Adrenal gland (tissue), 9 donors: ENCODE measurements at regions not wholly inside any gene's neighbourhood (a gene's known extent, or its start where the extent isn't known, plus 50 kb on each side); places are given as distances from the start of the nearest gene placed in this dataset.

Experiments
- DNase-seq, 7 donors: peaks; one replicate each; pipeline ENCODE4 v3.0.0-alpha.2; 2019 to 2020
- H3K27ac ChIP-seq, 5 donors: fragments of 200-600 bp; sonication (generic) in 4 of 5; 1 replicate in 3 of 5; 2 replicates in 2 of 5; pipeline versions ENCODE4 v1.5.1 to v1.8.0; 2016 to 2020; ENCODE audit warnings: mild to moderate bottlenecking in 1 of 5
- H3K27me3 ChIP-seq: fragments of 200-600 bp; 2 replicates; pipeline ENCODE4 v1.8.0; 2021
- H3K36me3 ChIP-seq, 2 donors: fragments of 200-600 bp; replicated peaks in 1 of 2; 1 replicate in 1 of 2; 2 replicates in 1 of 2; pipeline versions ENCODE4 v1.5.1 to v1.8.0; 2018 to 2022
- H3K4me1 ChIP-seq, 2 donors: fragments of 200-600 bp; replicated peaks in 1 of 2; 1 replicate in 1 of 2; 2 replicates in 1 of 2; pipeline versions ENCODE4 v1.5.1 to v1.8.0; 2018 to 2021
- H3K4me3 ChIP-seq, 4 donors: fragments of 200-600 bp; sonication (generic) in 3 of 4; one replicate each; pipeline ENCODE4 v1.5.1; 2016 to 2018
- H3K9me3 ChIP-seq, 3 donors: fragments of 200-600 bp; sonication (generic) in 1 of 3; replicated peaks in 1 of 3; 1 replicate in 2 of 3; 2 replicates in 1 of 3; pipeline versions ENCODE4 v1.5.1 to v1.8.0; 2016 to 2021
- CTCF ChIP-seq, 6 experiments: fragments of 450-650 bp in 4 of 6; fragments of 200-600 bp in 2 of 6; sonication (generic) in 1 of 6; IDR thresholded peaks; 1 replicate in 5 of 6; 2 replicates in 1 of 6; pipeline versions ENCODE4 v1.5.1 to v1.8.0; 2016 to 2021; ENCODE audit warnings: antibody characterized with exemption in 6 of 6, mild to moderate bottlenecking in 2 of 6, moderate library complexity in 1 of 6
- POLR2A ChIP-seq, 2 donors: fragments of 450-650 bp; IDR thresholded peaks; one replicate each; pipeline ENCODE4 v1.6.1; 2017; ENCODE audit warnings: antibody characterized with exemption in 2 of 2, mild to moderate bottlenecking in 2 of 2, moderate library complexity in 1 of 2
- WGBS, 4 donors: extraction: QIAGEN DNeasy Blood & Tissue Kit in 2 of 4; methylation state at CpG; one replicate each; pipeline versions ENCODE4 v1.1.5 to v1.1.7; 2013 to 2017; 5-methylcytosine and 5-hydroxymethylcytosine counted together
- intact Hi-C, 2 donors: fragments of 100-400 bp; cut with DNase I; formaldehyde crosslinking; loops; one replicate each; pipeline versions ENCODE4 v1.14.1 to v1.15.0; 2022 to 2023
- donor health status: healthy with polysubstance abuse.
- donor health status: Bipolar disorder and iron deficiency.
- donor health status: DM: yes; HTN: yes; CAD: no.
- donor health status: DM: no; HTN: no; CAD: no.
- donor health status: DM: no; HTN: no; CAD: no.

GRCh38 chr15:100765467-100766241 is 114.0 kb upstream of the ALDH1A3 start:
- H3K27me3 ChIP-seq = peaks cover 6% of the 10 kb centered on the region
- no peaks in the 10 kb centered on the region for H3K36me3 ChIP-seq
- no peak for TF ChIP-seq POLR2A (IDR thresholded peaks at IDR 0.05)
- no peak for TF ChIP-seq CTCF (IDR thresholded peaks at IDR 0.05)
- H3K4me1 ChIP-seq = no peaks in the 10 kb centered on the region
- H3K4me3 ChIP-seq = no peak overlapping the region
- intact Hi-C loops = no loop called here
- no peaks in the 10 kb centered on the region for H3K9me3 ChIP-seq
- DNase-seq = peak in 1 of 7 donors; percentile 39
- no peak overlapping the region for H3K27ac ChIP-seq
- 76 to 86% (median 77%) methylated on average over 14 to 24 of the region's 24 CpGs for WGBS, 4 donors

DNA sequence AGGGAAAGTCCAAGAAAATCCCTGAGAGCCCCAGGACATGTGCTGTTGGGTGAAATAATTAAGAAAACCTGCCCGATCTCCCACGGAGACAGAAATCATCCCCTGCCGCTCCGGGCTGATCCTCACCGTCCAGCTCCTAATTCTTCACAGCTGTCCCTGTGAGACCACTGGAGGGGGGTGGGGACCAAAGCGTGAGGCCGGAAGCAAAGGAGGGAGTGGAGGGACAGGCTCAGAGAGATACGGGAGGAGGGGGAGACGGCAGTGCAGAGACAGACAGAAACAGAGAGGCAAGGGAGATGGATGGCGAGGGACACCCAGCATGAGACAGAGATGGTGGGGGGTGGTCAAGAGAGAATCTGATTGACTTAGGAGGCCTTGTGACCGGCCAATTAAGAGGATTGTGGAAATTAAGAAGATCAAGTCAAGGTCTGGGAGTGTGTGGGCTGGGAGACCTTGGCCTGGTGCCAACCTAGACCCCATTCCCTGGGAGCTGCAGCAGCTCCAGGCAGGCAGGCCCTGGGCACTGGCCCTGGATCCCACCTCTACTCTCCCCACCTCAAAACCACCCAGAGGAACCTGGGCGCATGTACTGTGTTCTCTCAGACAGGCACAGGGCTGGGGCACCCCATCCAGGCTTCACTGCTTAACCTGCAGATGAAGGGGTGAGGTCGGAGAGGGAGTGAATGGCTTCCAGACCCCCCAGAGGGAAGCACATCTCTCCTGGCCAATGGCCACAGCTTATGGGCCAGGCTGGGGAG is 113.2 kb upstream of the ALDH1A3 start:
- Histone ChIP-seq H3K27ac (no peak overlapping the region), H3K4me1 (no peaks in the 10 kb centered on the region), H3K9me3 (no peaks in the 10 kb centered on the region), H3K4me3 (no peak overlapping the region), H3K27me3 (peaks cover 5% of the 10 kb centered on the region), H3K36me3 (no peaks in the 10 kb centered on the region)
- peak in 1 of 7 donors; percentile 29 for DNase-seq
- intact Hi-C loops = no loop called here
- WGBS, 4 donors = 42 to 48% (median 43%) methylated on average over 11 to 13 of the region's 13 CpGs
- TF ChIP-seq POLR2A (IDR thresholded peaks at IDR 0.05) (no peak), CTCF (IDR thresholded peaks at IDR 0.05) (no peak)

DNA sequence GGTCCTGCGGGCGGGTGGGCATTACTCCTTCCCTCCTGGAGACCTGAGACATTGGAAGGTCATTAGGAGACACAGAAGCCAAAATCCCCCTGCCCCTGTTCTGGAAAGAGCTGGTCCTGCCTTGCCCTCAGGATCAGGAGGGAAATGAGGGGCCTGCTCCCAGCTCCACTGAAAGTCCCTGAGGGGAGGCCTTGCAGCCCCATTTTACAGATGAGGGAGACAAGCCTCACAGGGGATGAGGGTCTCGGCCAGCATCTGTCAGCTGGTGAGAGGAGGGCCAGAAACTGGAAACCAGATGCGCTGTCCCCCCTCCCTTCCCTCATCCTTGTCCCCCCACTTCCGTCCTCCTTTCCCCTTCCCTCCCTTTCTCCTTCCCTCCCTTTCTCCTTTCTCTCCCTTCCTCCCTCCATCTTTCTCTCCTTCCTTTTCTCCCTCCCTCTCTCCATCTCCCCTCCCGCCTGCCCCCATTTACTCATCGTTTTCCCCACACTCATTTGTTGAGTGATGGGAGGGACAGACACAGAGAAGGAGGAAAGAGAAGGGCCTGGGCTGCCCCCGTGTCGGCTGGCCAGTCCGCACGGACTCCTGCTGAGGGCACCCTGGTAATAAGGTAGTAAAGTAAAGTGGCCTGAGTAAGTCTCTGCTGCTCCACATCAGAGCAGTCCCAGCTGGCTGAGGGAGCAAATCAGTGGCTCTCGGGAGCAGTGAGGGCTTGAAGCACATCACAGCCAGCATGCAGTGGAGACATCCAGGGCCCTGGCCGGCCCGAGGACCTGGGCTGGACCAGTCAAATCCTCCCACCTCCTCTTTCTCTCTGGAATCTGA is 112.4 kb upstream of the ALDH1A3 start:
- intact Hi-C loops = no loop called here
- H3K9me3 ChIP-seq = no peaks in the 10 kb centered on the region
- TF ChIP-seq POLR2A (IDR thresholded peaks at IDR 0.05) (no peak), CTCF (IDR thresholded peaks at IDR 0.05) (no peak)

GRCh38 chr15:100768501-100768931 is 111.1 kb upstream of the ALDH1A3 start:
- no peaks in the 10 kb centered on the region for H3K36me3 ChIP-seq
- DNase-seq = peak in 1 of 7 donors; percentile 36
- no peak overlapping the region for H3K27ac ChIP-seq
- 85 to 91% (median 89%) methylated on average over 8 to 9 of the region's 9 CpGs for WGBS, 4 donors
- no peaks in the 10 kb centered on the region for H3K4me1 ChIP-seq
- no peak overlapping the region for H3K4me3 ChIP-seq
- TF ChIP-seq CTCF (IDR thresholded peaks at IDR 0.05) = no peak
- no peak for TF ChIP-seq POLR2A (IDR thresholded peaks at IDR 0.05)
- H3K27me3 ChIP-seq = no peaks in the 10 kb centered on the region
- intact Hi-C loops = no loop called here
- H3K9me3 ChIP-seq = no peaks in the 10 kb centered on the region

More for the DNA sequence above, 112.4 kb upstream of the ALDH1A3 start:
- WGBS, 4 donors = 85 to 91% (median 87%) methylated on average over 12 to 14 of the region's 14 CpGs
- H3K4me1 ChIP-seq = no peaks in the 10 kb centered on the region
- H3K27me3 ChIP-seq = no peaks in the 10 kb centered on the region
- no peak overlapping the region for H3K4me3 ChIP-seq
- peak in 1 of 7 donors; percentile 25 for DNase-seq
- H3K27ac ChIP-seq = no peak overlapping the region
- H3K36me3 ChIP-seq = no peaks in the 10 kb centered on the region
